ENCODE measurements at regions not wholly inside any gene's neighbourhood (a gene's known extent, or its start where the extent isn't known, plus 50 kb on each side); places are given as distances from the start of the nearest gene placed in this dataset.

- Mint-ChIP-seq H3K4me1 (no peaks in the 10 kb centered on the region), H3K36me3 (no peaks in the 10 kb centered on the region), H3K4me3 (no peak overlapping the region), H3K27me3 (no peaks in the 10 kb centered on the region), H3K27ac (no peak overlapping the region), H3K9me3 (no peaks in the 10 kb centered on the region)
- H3K36me3 ChIP-seq (ENCODE audit: control insufficient read depth, insufficient read depth, low read length), result no peaks in the 10 kb centered on the region
- no peak overlapping the region for H3K27ac ChIP-seq (ENCODE audit: insufficient read depth, low read length, poor library complexity, severe bottlenecking)
- no peaks in the 10 kb centered on the region for H3K4me1 ChIP-seq (ENCODE audit: control insufficient read depth, insufficient read depth, low read length, poor library complexity, severe bottlenecking)
- ATAC-seq (ENCODE audit: low read depth in 2 of 2), result no peak
- H3K27me3 ChIP-seq (ENCODE audit: control insufficient read depth, insufficient read depth, low read length), result no peaks in the 10 kb centered on the region
- DNase-seq, result no peak
- H3K4me3 ChIP-seq (ENCODE audit: low read depth, low read length), result no peak overlapping the region
- H3K9me3 ChIP-seq (ENCODE audit: control insufficient read depth in 2 of 2, low read length in 2 of 2), result no peaks in the 10 kb centered on the region
Measured at GRCh38 chr18:11517704-11518103, 91.7 kb upstream of the SLC35G4 start.

DNA sequence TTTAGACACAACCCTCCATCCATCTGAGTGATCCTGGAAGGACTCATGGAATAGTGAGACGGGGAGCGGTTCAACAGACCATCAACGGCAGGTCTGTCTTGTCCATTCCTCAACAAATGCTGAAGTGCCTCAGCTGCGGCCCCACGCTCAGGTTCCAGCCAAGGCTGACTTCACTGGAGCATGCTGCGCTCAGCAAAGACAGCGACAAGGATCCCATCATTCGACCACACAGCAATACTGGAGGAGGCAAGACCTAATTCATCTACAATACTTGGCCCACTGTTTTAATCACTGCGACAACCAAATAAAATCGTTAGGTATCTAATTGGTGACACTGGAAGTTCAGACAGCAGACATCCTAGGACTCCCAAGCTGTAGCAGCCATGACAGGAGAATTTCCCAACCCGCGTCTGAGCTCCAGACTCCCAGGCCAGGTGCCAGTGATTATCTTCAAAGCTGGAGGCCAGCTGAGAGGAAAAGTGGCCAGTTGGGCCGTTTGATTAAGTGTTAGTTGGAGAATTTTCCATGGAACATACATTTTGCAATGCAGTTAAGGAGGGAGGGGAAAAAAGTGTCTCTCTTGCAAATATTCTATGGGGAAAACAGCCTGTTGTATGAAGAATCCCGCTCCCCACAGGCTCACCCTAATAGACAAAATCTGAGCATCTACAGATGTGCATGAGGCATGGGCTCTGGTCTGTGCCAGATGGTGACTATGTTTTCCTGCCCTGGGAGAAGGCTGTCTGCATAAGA, 92.5 kb upstream of the SLC35G4 start:
- H3K4me1 ChIP-seq (ENCODE audit: control insufficient read depth, insufficient read depth, low read length, poor library complexity, severe bottlenecking), result no peaks in the 10 kb centered on the region
- Mint-ChIP-seq H3K4me1 (no peaks in the 10 kb centered on the region), H3K4me3 (no peak overlapping the region), H3K27me3 (no peaks in the 10 kb centered on the region), H3K9me3 (no peaks in the 10 kb centered on the region), H3K36me3 (no peaks in the 10 kb centered on the region), H3K27ac (no peak overlapping the region)
- no peaks in the 10 kb centered on the region for H3K9me3 ChIP-seq (ENCODE audit: control insufficient read depth in 2 of 2, low read length in 2 of 2)
- DNase-seq (no peak), ATAC-seq (ENCODE audit: low read depth in 2 of 2) (no peak)
- H3K27ac ChIP-seq (ENCODE audit: insufficient read depth, low read length, poor library complexity, severe bottlenecking), result no peak overlapping the region
- H3K27me3 ChIP-seq (ENCODE audit: control insufficient read depth, insufficient read depth, low read length), result no peaks in the 10 kb centered on the region
- H3K4me3 ChIP-seq (ENCODE audit: low read depth, low read length), result no peak overlapping the region
- no peaks in the 10 kb centered on the region for H3K36me3 ChIP-seq (ENCODE audit: control insufficient read depth, insufficient read depth, low read length)

DNA sequence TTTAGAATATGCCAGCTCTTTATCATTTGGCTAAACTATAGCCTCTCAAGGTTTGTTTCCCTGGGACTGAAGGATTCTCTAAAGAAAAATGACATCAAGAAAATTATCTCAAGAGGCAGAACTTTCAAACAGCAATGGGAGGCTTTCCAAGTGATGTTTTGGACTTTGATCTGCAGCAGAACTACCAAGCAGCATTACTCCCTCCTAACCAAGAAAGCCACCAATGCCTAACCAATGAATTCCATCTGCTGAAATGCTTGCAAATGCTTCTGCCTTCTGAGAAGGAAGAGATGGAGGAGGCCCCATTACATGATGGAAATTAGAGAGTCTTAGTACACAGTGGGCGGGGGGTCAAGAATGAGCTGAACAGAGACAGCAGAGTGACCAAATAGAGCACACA, 95.1 kb upstream of the SLC35G4 start:
- Mint-ChIP-seq H3K27ac (no peak overlapping the region), H3K4me3 (no peak overlapping the region), H3K27me3 (no peaks in the 10 kb centered on the region), H3K4me1 (no peaks in the 10 kb centered on the region), H3K9me3 (no peaks in the 10 kb centered on the region), H3K36me3 (no peaks in the 10 kb centered on the region)
- Histone ChIP-seq H3K27me3 (ENCODE audit: control insufficient read depth, insufficient read depth, low read length) (no peaks in the 10 kb centered on the region), H3K4me1 (ENCODE audit: control insufficient read depth, insufficient read depth, low read length, poor library complexity, severe bottlenecking) (no peaks in the 10 kb centered on the region), H3K36me3 (ENCODE audit: control insufficient read depth, insufficient read depth, low read length) (no peaks in the 10 kb centered on the region), H3K4me3 (ENCODE audit: low read depth, low read length) (no peak overlapping the region), H3K9me3 (ENCODE audit: control insufficient read depth in 2 of 2, low read length in 2 of 2) (no peaks in the 10 kb centered on the region), H3K27ac (ENCODE audit: insufficient read depth, low read length, poor library complexity, severe bottlenecking) (no peak overlapping the region)
- DNase-seq (no peak), ATAC-seq (ENCODE audit: low read depth in 2 of 2) (no peak)

DNA sequence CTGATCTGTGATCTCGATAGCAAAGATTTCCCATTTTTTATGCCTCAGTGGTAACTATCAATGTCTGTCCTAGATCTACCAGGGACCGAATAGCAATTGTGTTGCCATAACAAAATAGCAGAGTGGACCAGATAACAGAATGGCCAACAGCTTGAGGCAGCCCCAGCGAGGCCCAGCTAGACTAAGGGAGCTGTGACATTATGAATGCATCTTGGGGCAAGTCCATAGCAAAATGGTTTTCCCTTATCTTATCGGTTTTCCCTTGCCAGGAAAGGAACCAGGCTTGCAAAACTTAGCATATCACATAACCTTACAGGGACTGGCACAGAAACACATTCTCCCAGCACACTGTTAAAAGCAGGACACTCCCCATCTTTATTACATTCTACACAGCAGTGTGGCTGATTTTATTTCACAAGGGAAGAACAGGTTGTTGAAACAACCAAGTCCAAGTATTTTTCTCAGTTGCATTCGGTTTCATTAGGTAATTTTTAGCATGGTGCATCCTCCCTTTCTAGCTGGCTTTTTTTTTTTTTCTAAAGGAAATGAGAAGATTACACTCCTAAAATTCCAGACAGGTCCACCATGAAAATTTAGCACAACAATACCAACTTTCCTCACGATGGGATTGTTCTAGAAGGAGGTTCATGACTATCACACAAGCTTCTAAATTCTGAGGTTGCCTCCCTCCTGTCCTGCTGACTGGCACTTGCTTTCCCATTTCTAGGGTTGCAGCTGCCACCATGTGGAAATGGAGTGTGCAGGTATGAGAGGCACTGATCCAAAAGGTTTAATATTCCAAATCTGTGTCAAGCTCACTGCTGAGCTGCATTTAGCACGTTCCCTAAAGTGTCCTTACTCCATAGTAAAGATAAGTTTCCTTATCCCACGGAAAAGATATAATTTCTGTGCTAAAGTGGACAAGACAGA, 97.0 kb upstream of the SLC35G4 start:
- Histone ChIP-seq H3K36me3 (ENCODE audit: control insufficient read depth, insufficient read depth, low read length) (no peaks in the 10 kb centered on the region), H3K9me3 (ENCODE audit: control insufficient read depth in 2 of 2, low read length in 2 of 2) (no peaks in the 10 kb centered on the region), H3K27ac (ENCODE audit: insufficient read depth, low read length, poor library complexity, severe bottlenecking) (no peak overlapping the region), H3K4me1 (ENCODE audit: control insufficient read depth, insufficient read depth, low read length, poor library complexity, severe bottlenecking) (no peaks in the 10 kb centered on the region), H3K4me3 (ENCODE audit: low read depth, low read length) (no peak overlapping the region), H3K27me3 (ENCODE audit: control insufficient read depth, insufficient read depth, low read length) (no peaks in the 10 kb centered on the region)
- Mint-ChIP-seq H3K4me3 (no peak overlapping the region), H3K36me3 (no peaks in the 10 kb centered on the region), H3K27me3 (no peaks in the 10 kb centered on the region), H3K4me1 (no peaks in the 10 kb centered on the region), H3K27ac (no peak overlapping the region), H3K9me3 (no peaks in the 10 kb centered on the region)
- ATAC-seq (ENCODE audit: low read depth in 2 of 2) (no peak), DNase-seq (no peak)

DNA sequence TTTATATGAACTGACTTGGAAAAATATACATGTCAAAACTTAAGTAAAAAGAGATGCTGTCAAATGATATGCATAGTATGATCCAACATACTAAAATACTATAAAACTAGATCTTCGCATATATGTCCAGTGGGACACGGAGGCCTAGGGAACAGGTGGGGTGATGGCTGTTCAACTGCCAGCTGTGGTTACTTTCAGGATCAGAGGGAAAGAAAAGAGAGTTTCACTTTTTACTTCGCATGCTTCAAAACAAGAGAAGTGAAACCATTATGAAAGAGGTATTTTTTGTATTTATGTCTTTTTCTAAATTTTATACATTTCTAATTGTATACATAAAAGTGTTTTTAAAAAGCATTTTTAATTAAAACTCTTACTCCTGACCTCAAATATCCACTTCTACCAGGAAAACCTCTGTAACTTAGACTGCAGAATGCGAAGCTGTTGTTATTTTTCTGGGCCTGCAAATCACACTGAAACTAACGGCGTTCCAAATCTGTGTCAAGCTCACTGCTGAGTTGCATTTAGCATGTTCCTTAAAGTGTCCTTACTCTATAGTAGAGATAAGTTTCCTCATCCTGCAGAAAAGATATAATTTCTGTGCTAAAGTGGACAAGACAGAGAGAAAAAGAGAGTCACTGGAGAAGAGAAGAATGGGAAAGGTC, 97.8 kb upstream of the SLC35G4 start:
- H3K36me3 Mint-ChIP-seq, result no peaks in the 10 kb centered on the region
- DNase-seq, result no peak
- Histone ChIP-seq H3K27ac (ENCODE audit: insufficient read depth, low read length, poor library complexity, severe bottlenecking) (no peak overlapping the region), H3K9me3 (ENCODE audit: control insufficient read depth in 2 of 2, low read length in 2 of 2) (no peaks in the 10 kb centered on the region), H3K36me3 (ENCODE audit: control insufficient read depth, insufficient read depth, low read length) (no peaks in the 10 kb centered on the region), H3K27me3 (ENCODE audit: control insufficient read depth, insufficient read depth, low read length) (no peaks in the 10 kb centered on the region), H3K4me1 (ENCODE audit: control insufficient read depth, insufficient read depth, low read length, poor library complexity, severe bottlenecking) (no peaks in the 10 kb centered on the region), H3K4me3 (ENCODE audit: low read depth, low read length) (no peak overlapping the region)
- H3K4me3 Mint-ChIP-seq, result no peak overlapping the region
- no peaks in the 10 kb centered on the region for H3K9me3 Mint-ChIP-seq
- H3K27me3 Mint-ChIP-seq, result no peaks in the 10 kb centered on the region
- no peak for ATAC-seq (ENCODE audit: low read depth in 2 of 2)
- H3K4me1 Mint-ChIP-seq, result no peaks in the 10 kb centered on the region
- H3K27ac Mint-ChIP-seq, result no peak overlapping the region

DNA sequence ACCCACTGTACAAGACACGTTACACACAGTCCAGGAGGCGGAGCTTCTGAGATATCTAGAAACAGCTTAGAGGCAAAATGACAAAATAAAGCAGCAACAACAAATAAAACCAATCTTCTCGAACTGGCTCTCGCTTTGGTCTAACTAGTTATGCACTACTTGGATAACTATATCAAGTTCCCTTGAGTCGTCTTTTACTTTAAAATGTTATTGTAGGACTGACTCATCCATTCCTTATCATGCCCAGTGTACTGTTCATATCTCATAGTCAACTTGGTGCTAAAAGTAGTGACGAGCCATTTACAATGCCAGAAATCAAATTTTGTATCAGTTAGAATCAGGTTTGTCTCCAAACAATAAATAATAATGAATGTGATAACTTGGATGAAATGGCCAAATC, 102.5 kb upstream of the SLC35G4 start:
- Mint-ChIP-seq H3K27me3 (no peaks in the 10 kb centered on the region), H3K27ac (no peak overlapping the region), H3K4me3 (no peak overlapping the region), H3K36me3 (no peaks in the 10 kb centered on the region), H3K9me3 (peaks cover 0 to 2% (median 0%) of the 10 kb centered on the region in 7 donors), H3K4me1 (no peaks in the 10 kb centered on the region)
- Histone ChIP-seq H3K27me3 (ENCODE audit: control insufficient read depth, insufficient read depth, low read length) (no peaks in the 10 kb centered on the region), H3K9me3 (ENCODE audit: control insufficient read depth in 2 of 2, low read length in 2 of 2) (no peaks in the 10 kb centered on the region), H3K4me1 (ENCODE audit: control insufficient read depth, insufficient read depth, low read length, poor library complexity, severe bottlenecking) (no peaks in the 10 kb centered on the region), H3K4me3 (ENCODE audit: low read depth, low read length) (no peak overlapping the region), H3K27ac (ENCODE audit: insufficient read depth, low read length, poor library complexity, severe bottlenecking) (no peak overlapping the region), H3K36me3 (ENCODE audit: control insufficient read depth, insufficient read depth, low read length) (no peaks in the 10 kb centered on the region)
- DNase-seq (no peak), ATAC-seq (ENCODE audit: low read depth in 2 of 2) (no peak)

- peaks cover 0 to 2% (median 0%) of the 10 kb centered on the region in 7 donors for H3K9me3 Mint-ChIP-seq
- H3K4me1 Mint-ChIP-seq, result no peaks in the 10 kb centered on the region
- H3K9me3 ChIP-seq (ENCODE audit: control insufficient read depth in 2 of 2, low read length in 2 of 2), result no peaks in the 10 kb centered on the region
- no peak overlapping the region for H3K4me3 ChIP-seq (ENCODE audit: low read depth, low read length)
- no peaks in the 10 kb centered on the region for H3K4me1 ChIP-seq (ENCODE audit: control insufficient read depth, insufficient read depth, low read length, poor library complexity, severe bottlenecking)
- H3K27me3 ChIP-seq (ENCODE audit: control insufficient read depth, insufficient read depth, low read length), result no peaks in the 10 kb centered on the region
- H3K27ac Mint-ChIP-seq, result no peak overlapping the region
- no peaks in the 10 kb centered on the region for H3K36me3 Mint-ChIP-seq
- ATAC-seq (ENCODE audit: low read depth in 2 of 2), result no peak
- no peak overlapping the region for H3K27ac ChIP-seq (ENCODE audit: insufficient read depth, low read length, poor library complexity, severe bottlenecking)
- DNase-seq, result no peak
- H3K4me3 Mint-ChIP-seq, result no peak overlapping the region
- H3K27me3 Mint-ChIP-seq, result no peaks in the 10 kb centered on the region
- H3K36me3 ChIP-seq (ENCODE audit: control insufficient read depth, insufficient read depth, low read length), result no peaks in the 10 kb centered on the region
Measured at GRCh38 chr18:11505993-11506392, 103.4 kb upstream of the SLC35G4 start.
